A549 (cell line): ENCODE measurements at regions not wholly inside any gene's neighbourhood (a gene's known extent, or its start where the extent isn't known, plus 50 kb on each side); places are given as distances from the start of the nearest gene placed in this dataset.

Experiments
- ATAC-seq, 2 experiments: fragments of 200-7000 bp in 1 of 2; fragments of >200 bp in 1 of 2; cut with Nextera tagmentation in 1 of 2; cut with Tn5 transposase in 1 of 2; 3 replicates each; pipeline versions ENCODE4 v1.8.0 to v1.9.1; 2018 to 2020; ENCODE audit warnings: mild to moderate bottlenecking in 1 of 2, moderate library complexity in 1 of 2
- CTCF ChIA-PET: fragments of 300-600 bp; sonication (Branson Sonifier 250); formaldehyde crosslinking; extraction: SDS; loops from one replicate; lab custom pipeline; 2021; ENCODE audit warnings: antibody characterized with exemption, inconsistent platforms; lab: Yijun Ruan, JAX
- POLR2A ChIA-PET: fragments of 350-600 bp; formaldehyde crosslinking; extraction: SDS; loops from one replicate; lab custom pipeline; 2021; ENCODE audit warnings: antibody characterized with exemption, inconsistent platforms; lab: Yijun Ruan, JAX
- DNase-seq, 2 experiments: peaks; one replicate each; pipeline versions ENCODE4 v3.0.0 to v3.0.0-alpha.2; 2011 to 2016; ENCODE audit warnings: low read depth in 1 of 2, low spot score in 1 of 2
- FAIRE-seq: peaks from 2 replicates; lab custom pipeline; 2011; peaks lifted over from hg19 to GRCh38; lab: Jason Lieb, UNC
- H3K27ac ChIP-seq, 2 experiments: fragments of >200 bp; sonication (Bioruptor Twin); formaldehyde crosslinking; 3 replicates each; pipeline ENCODE4 v1.5.1; 2016 to 2017
- H3K4me1 ChIP-seq: fragments of >200 bp; sonication (Bioruptor Twin); formaldehyde crosslinking; 3 replicates; pipeline ENCODE4 v1.6.1; 2016
- H3K4me2 ChIP-seq: fragments of >200 bp; sonication (Bioruptor Twin); formaldehyde crosslinking; 3 replicates; pipeline ENCODE4 v1.6.1; 2016
- H3K4me3 ChIP-seq: fragments of >200 bp; sonication (Bioruptor Twin); formaldehyde crosslinking; 3 replicates; pipeline ENCODE4 v1.5.1; 2016
- H3K9me3 ChIP-seq: fragments of >200 bp; sonication (Bioruptor Twin); formaldehyde crosslinking; 3 replicates; pipeline ENCODE4 v1.6.1; 2016
- EHF ChIP-seq: fragments of 250-450 bp; sonication (Bioruptor Pico); IDR thresholded peaks from 2 replicates; pipeline ENCODE4 v1.5.0; 2020; ENCODE audit warnings: mild to moderate bottlenecking
- EP300 ChIP-seq, 2 experiments: fragments of >200 bp; sonication (Bioruptor Twin); formaldehyde crosslinking; IDR thresholded peaks; 2 replicates in 1 of 2; 3 replicates in 1 of 2; pipeline ENCODE4 v1.6.1; 2016 to 2017
- FOSB ChIP-seq: fragments of 250-450 bp; sonication (Bioruptor Pico); IDR thresholded peaks from 2 replicates; pipeline ENCODE4 v1.5.0; 2020; ENCODE audit warnings: mild to moderate bottlenecking, moderate library complexity
- FOSL2 ChIP-seq, 2 experiments: fragments of 450-650 bp in 1 of 2; fragments of >200 bp in 1 of 2; sonication (Bioruptor Twin) in 1 of 2; formaldehyde crosslinking; IDR thresholded peaks; 2 replicates each; pipeline versions ENCODE4 v1.5.0 to v1.6.1; 2016 to 2020; ENCODE audit warnings: mild to moderate bottlenecking in 1 of 2, moderate library complexity in 1 of 2
- HDAC2 ChIP-seq: fragments of 200-600 bp; sonication (generic); IDR thresholded peaks from 2 replicates; pipeline ENCODE4 v1.6.1; 2016
- JUN ChIP-seq, 2 experiments: fragments of >200 bp; sonication (Bioruptor Twin); formaldehyde crosslinking; IDR thresholded peaks; 2 replicates in 1 of 2; 3 replicates in 1 of 2; pipeline ENCODE4 v1.6.1; 2016 to 2017
- KDM1A ChIP-seq: fragments of 200-600 bp; sonication (generic); IDR thresholded peaks from 2 replicates; pipeline ENCODE4 v1.6.1; 2016; ENCODE audit warnings: low read depth, mild to moderate bottlenecking
- MAZ ChIP-seq: fragments of 150-350 bp; IDR thresholded peaks from 2 replicates; pipeline ENCODE4 v1.6.1; 2014; ENCODE audit warnings: antibody characterized with exemption, low read depth, low read length, borderline replicate concordance
- MYC ChIP-seq: IDR thresholded peaks from 2 replicates; pipeline ENCODE4 v1.6.1; 2012; ENCODE audit warnings: mild to moderate bottlenecking, inconsistent platforms, low read length, improper control_type of control experiment, borderline replicate concordance
- NR3C1 ChIP-seq: fragments of >200 bp; sonication (Bioruptor Twin); formaldehyde crosslinking; IDR thresholded peaks from 3 replicates; pipeline ENCODE4 v1.6.1; 2017
- RAD21 ChIP-seq, 2 experiments: fragments of >200 bp in 1 of 2; sonication (Bioruptor Twin) in 1 of 2; formaldehyde crosslinking in 1 of 2; IDR thresholded peaks in 1 of 2; conservative IDR thresholded peaks in 1 of 2; 2 replicates in 1 of 2; 3 replicates in 1 of 2; pipeline ENCODE4 v1.6.1; 2012 to 2018; ENCODE audit warnings: inconsistent platforms in 1 of 2
- RARB ChIP-seq: fragments of 250-450 bp; sonication (Bioruptor Pico); IDR thresholded peaks from 2 replicates; pipeline ENCODE4 v1.8.0; 2021; ENCODE audit warnings: mild to moderate bottlenecking, moderate library complexity
- RCOR1 ChIP-seq: fragments of 150-350 bp; IDR thresholded peaks from 2 replicates; pipeline ENCODE4 v1.6.1; 2014; ENCODE audit warnings: antibody characterized with exemption, low read length, low read depth
- SMC3 ChIP-seq: fragments of >200 bp; sonication (Bioruptor Twin); formaldehyde crosslinking; IDR thresholded peaks from 3 replicates; pipeline ENCODE4 v1.6.1; 2018; ENCODE audit warnings: inconsistent platforms
- TFCP2L1 ChIP-seq: fragments of 250-450 bp; sonication (Bioruptor Pico); IDR thresholded peaks from 2 replicates; pipeline ENCODE4 v1.5.0; 2021; ENCODE audit warnings: mild to moderate bottlenecking
- ZNF302 ChIP-seq: fragments of 250-450 bp; sonication (Bioruptor Pico); IDR thresholded peaks from 2 replicates; pipeline ENCODE4 v1.9.0; 2021; ENCODE audit warnings: inconsistent platforms, mild to moderate bottlenecking, moderate library complexity
- WGBS: methylation state at CpG from one replicate; pipeline ENCODE4 v1.1.6; 2017; ENCODE audit errors: missing lambda C conversion rate; 5-methylcytosine and 5-hydroxymethylcytosine counted together
- TF ChIP-seq, protein P1 (sequence below): IDR thresholded peaks from 2 replicates; pipeline ENCODE4 v1.6.1; 2012
- TF ChIP-seq, protein P2 (sequence below): fragments of >200 bp; sonication (Bioruptor Twin); formaldehyde crosslinking; IDR thresholded peaks from 2 replicates; pipeline ENCODE4 v1.6.1; 2016
- TF ChIP-seq, protein P3 (sequence below): fragments of 150-350 bp; IDR thresholded peaks from 2 replicates; pipeline ENCODE4 v1.6.1; 2014; ENCODE audit warnings: low read depth, mild to moderate bottlenecking, low read length
- TF ChIP-seq, protein P4 (sequence below): IDR thresholded peaks from 2 replicates; pipeline ENCODE4 v1.6.1; 2012; ENCODE audit warnings: low read depth, borderline replicate concordance

GRCh38 chr10:124305131-124305530 lies 113.6 kb downstream of the OAT start:
- H3K4me3 ChIP-seq, result no peak overlapping the region
- no peak overlapping the region for H3K27ac ChIP-seq
- FAIRE-seq, result no peak
- POLR2A ChIA-PET, result no interaction called here
- CTCF ChIA-PET, result interaction anchor here (1.1 kb wide), 1 partner anchor 23 kb away, joined by 3 read pairs; no protein-coding TSS in a partner anchor
- no peak overlapping the region for H3K4me2 ChIP-seq
- H3K9me3 ChIP-seq, result peaks cover 7% of the 10 kb centered on the region; the same call in 2 of the 3 replicates
- ATAC-seq, result no peak
- no peak for TF ChIP-seq FOSB (CRISPR knock-in tag)
- no peak for TF ChIP-seq MYC
- no peak for TF ChIP-seq EP300 (IDR thresholded peaks at IDR 0.05)
- TF ChIP-seq SMC3, result no peak
- no peak for TF ChIP-seq RCOR1
- no peak for TF ChIP-seq NR3C1
- no peak for TF ChIP-seq JUN (IDR thresholded peaks at IDR 0.05)
- TF ChIP-seq RARB, result no peak
- no peak for TF ChIP-seq FOSL2 (IDR thresholded peaks at IDR 0.05)
- TF ChIP-seq FOSL2 (CRISPR knock-in tag; IDR thresholded peaks at IDR 0.05), result no peak
- TF ChIP-seq TFCP2L1 (CRISPR knock-in tag), result no peak
- no peak for TF ChIP-seq MAZ
- TF ChIP-seq HDAC2, result no peak
- TF ChIP-seq, protein P1, sequence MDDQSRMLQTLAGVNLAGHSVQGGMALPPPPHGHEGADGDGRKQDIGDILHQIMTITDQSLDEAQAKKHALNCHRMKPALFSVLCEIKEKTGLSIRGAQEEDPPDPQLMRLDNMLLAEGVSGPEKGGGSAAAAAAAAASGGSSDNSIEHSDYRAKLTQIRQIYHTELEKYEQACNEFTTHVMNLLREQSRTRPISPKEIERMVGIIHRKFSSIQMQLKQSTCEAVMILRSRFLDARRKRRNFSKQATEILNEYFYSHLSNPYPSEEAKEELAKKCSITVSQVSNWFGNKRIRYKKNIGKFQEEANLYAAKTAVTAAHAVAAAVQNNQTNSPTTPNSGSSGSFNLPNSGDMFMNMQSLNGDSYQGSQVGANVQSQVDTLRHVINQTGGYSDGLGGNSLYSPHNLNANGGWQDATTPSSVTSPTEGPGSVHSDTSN, result no peak
- no peak for TF ChIP-seq RAD21 (conservative IDR thresholded peaks at IDR 0.05 in 1 of 2, IDR thresholded peaks at IDR 0.05 in 1 of 2)
- TF ChIP-seq, protein P2, sequence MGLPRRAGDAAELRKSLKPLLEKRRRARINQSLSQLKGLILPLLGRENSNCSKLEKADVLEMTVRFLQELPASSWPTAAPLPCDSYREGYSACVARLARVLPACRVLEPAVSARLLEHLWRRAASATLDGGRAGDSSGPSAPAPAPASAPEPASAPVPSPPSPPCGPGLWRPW, result no peak
- TF ChIP-seq, protein P3, sequence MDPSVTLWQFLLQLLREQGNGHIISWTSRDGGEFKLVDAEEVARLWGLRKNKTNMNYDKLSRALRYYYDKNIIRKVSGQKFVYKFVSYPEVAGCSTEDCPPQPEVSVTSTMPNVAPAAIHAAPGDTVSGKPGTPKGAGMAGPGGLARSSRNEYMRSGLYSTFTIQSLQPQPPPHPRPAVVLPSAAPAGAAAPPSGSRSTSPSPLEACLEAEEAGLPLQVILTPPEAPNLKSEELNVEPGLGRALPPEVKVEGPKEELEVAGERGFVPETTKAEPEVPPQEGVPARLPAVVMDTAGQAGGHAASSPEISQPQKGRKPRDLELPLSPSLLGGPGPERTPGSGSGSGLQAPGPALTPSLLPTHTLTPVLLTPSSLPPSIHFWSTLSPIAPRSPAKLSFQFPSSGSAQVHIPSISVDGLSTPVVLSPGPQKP, result no peak
- WGBS, result 17% methylated on average over 3 of the region's 3 CpGs
- H3K4me1 ChIP-seq, result no peaks in the 10 kb centered on the region
- no peak for DNase-seq

DNA sequence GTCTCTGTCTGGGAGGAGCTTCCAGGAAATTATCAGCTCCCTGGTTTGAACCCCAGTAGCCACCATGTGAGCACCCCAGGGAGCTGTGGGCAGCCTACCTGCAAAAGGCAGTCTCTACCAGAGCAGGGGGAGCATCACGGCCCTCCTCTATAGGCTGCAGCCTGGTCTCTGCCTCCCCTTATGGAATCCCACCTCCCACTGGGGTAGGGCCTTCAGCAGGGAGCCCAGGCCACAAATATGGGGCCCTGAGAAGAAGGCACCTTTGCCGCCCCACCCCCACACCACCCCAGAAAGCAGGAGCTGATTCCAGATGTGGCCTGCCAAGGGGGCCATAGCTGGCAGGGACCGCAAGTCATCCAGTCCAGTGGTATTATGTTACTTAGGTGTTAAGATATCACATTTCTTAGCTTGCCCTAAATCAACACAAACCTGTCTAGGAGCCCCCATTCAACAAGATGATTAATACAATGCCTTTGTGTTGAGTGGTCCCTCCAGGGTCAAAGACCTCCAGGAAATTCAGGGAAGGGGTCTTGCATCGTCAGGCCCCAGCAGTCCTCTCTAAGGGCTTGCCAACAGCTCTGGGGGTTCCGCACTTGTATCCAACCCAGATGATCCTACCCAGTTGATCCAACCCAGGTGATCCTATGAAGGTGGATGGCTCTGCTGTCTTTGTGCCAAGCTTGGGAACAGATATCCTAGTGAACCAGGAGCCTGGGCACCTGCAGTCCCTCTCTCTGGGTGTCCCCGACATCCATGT lies 114.9 kb downstream of the OAT start:
- DNase-seq, result no peak
- no peak for FAIRE-seq
- 58% methylated on average over 4 of the region's 6 CpGs for WGBS
- no peak overlapping the region for H3K4me2 ChIP-seq
- POLR2A ChIA-PET, result no interaction called here
- TF ChIP-seq EHF (CRISPR knock-in tag), result no peak
- TF ChIP-seq NR3C1, result no peak
- no peak for TF ChIP-seq KDM1A
- no peak for TF ChIP-seq EP300 (IDR thresholded peaks at IDR 0.05)
- TF ChIP-seq, protein P4, sequence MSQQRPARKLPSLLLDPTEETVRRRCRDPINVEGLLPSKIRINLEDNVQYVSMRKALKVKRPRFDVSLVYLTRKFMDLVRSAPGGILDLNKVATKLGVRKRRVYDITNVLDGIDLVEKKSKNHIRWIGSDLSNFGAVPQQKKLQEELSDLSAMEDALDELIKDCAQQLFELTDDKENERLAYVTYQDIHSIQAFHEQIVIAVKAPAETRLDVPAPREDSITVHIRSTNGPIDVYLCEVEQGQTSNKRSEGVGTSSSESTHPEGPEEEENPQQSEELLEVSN, result no peak
- TF ChIP-seq ZNF302 (CRISPR knock-in tag), result no peak
- ATAC-seq, result no peak
- CTCF ChIA-PET, result interaction anchor here (1.2 to 1.3 kb wide), 2 partner anchors 10 to 86 kb away, joined by 3 read pairs; no protein-coding TSS in a partner anchor
- H3K27ac ChIP-seq, result no peak overlapping the region
- H3K9me3 ChIP-seq, result peaks cover 7% of the 10 kb centered on the region; the same call in 2 of the 3 replicates
- H3K4me3 ChIP-seq, result no peak overlapping the region
- H3K4me1 ChIP-seq, result no peaks in the 10 kb centered on the region
